Loucy (cell line): ENCODE measurements at regions not wholly inside any gene's neighbourhood (a gene's known extent, or its start where the extent isn't known, plus 50 kb on each side); places are given as distances from the start of the nearest gene placed in this dataset.

Source experiments
- H2AFZ ChIP-seq: fragments of 200-600 bp; sonication (generic); 2 replicates; pipeline ENCODE4 v1.6.0; 2016; ENCODE audit warnings: antibody characterized with exemption, mild to moderate bottlenecking, low read length, moderate library complexity
- H3F3A ChIP-seq: fragments of 200-600 bp; 2 replicates; pipeline ENCODE4 v1.6.0; 2016; ENCODE audit warnings: antibody characterized with exemption, low read depth, mild to moderate bottlenecking
- H3K27me3 ChIP-seq: fragments of 200-600 bp; sonication (generic); 2 replicates; pipeline ENCODE4 v1.6.1; 2014; ENCODE audit warnings: low read length, mild to moderate bottlenecking; ENCODE audit not compliant: insufficient read depth, poor library complexity, severe bottlenecking
- H3K36me3 ChIP-seq: fragments of 200-600 bp; sonication (generic); 2 replicates; pipeline ENCODE4 v1.6.1; 2016; ENCODE audit warnings: low read length; ENCODE audit not compliant: insufficient read depth
- H3K4me1 ChIP-seq: fragments of 200-600 bp; sonication (generic); 2 replicates; pipeline ENCODE4 v1.5.1; 2014; ENCODE audit warnings: low read length, mild to moderate bottlenecking; ENCODE audit not compliant: insufficient read depth, poor library complexity, severe bottlenecking
- H3K4me2 ChIP-seq: fragments of 200-600 bp; sonication (generic); 2 replicates; pipeline ENCODE4 v1.6.0; 2014; ENCODE audit warnings: antibody characterized with exemption, low read length, low read depth, mild to moderate bottlenecking; ENCODE audit not compliant: poor library complexity, severe bottlenecking
- H3K4me3 ChIP-seq: fragments of 200-600 bp; sonication (generic); 2 replicates; pipeline ENCODE4 v1.5.1; 2014; ENCODE audit warnings: low read length, mild to moderate bottlenecking, mixed read lengths; ENCODE audit not compliant: poor library complexity, severe bottlenecking
- H3K79me2 ChIP-seq: fragments of 200-600 bp; sonication (generic); 2 replicates; pipeline ENCODE4 v1.6.1; 2014; ENCODE audit warnings: low read length; ENCODE audit not compliant: insufficient read depth
- H3K9ac ChIP-seq: fragments of 200-600 bp; sonication (generic); 2 replicates; pipeline ENCODE4 v1.6.0; 2014; ENCODE audit warnings: mild to moderate bottlenecking, low read depth, low read length, moderate library complexity; ENCODE audit not compliant: poor library complexity, severe bottlenecking
- H3K9me2 ChIP-seq: fragments of 200-600 bp; sonication (generic); replicated peaks from 2 replicates; pipeline ENCODE4 v1.6.1; 2016; ENCODE audit warnings: low read depth, low read length, mixed read lengths
- H3K9me3 ChIP-seq: fragments of 200-600 bp; sonication (generic); 2 replicates; pipeline ENCODE4 v1.6.1; 2014; ENCODE audit warnings: mild to moderate bottlenecking, antibody characterized with exemption, low read length, low read depth; ENCODE audit not compliant: insufficient read depth
- H4K20me1 ChIP-seq: fragments of 200-600 bp; sonication (generic); 2 replicates; pipeline ENCODE4 v1.6.0; 2014; ENCODE audit warnings: antibody characterized with exemption, low read length, mild to moderate bottlenecking; ENCODE audit not compliant: insufficient read depth, poor library complexity, severe bottlenecking
- EZH2phosphoT487 ChIP-seq: fragments of 200-600 bp; IDR thresholded peaks from 2 replicates; pipeline ENCODE4 v1.6.1; 2018; ENCODE audit warnings: antibody characterized with exemption, mild to moderate bottlenecking, moderate library complexity, borderline replicate concordance
- TF ChIP-seq, protein P1 (sequence below): fragments of 200-600 bp; sonication (generic); conservative IDR thresholded peaks from 2 replicates; pipeline ENCODE4 v1.5.1; 2014; ENCODE audit warnings: mild to moderate bottlenecking, antibody characterized with exemption, low read length

DNA sequence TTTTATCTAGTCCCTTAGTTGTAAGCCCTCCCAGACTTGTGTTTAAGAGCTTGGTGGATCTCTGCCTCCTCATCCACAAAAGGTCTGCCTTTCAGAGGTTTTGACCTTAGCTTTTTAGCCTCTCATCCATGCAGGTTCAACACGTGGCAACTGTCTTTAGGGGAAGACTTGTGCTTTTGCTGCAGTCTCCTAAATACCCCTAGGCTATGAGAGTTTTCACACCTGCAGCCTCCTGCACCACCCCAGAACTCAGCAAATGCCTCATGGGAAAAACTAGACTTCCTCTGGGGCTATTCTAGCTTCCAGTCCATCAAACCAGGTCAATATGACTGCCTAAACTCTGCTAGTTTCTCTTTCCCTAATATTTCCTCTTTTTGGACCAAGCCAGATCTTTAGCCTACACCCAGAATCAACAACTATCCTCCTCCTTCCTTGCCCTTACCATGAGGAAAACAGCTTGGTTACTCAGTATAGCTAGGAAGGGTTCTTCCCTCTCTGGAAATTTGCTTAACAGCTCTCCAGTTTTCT is 132.3 kb upstream of the RIOK3 start:
- Histone ChIP-seq H3F3A (no peaks in the 10 kb centered on the region), H3K4me3 (no peak overlapping the region), H3K79me2 (no peaks in the 10 kb centered on the region), H3K4me1 (peaks cover 37% of the 10 kb centered on the region), H3K27me3 (no peaks in the 10 kb centered on the region), H2AFZ (peak overlapping the region; percentile 5; the same call in 1 of the 2 replicates), H3K9me2 (no peaks in the 10 kb centered on the region), H3K36me3 (no peaks in the 10 kb centered on the region), H3K9me3 (no peaks in the 10 kb centered on the region), H4K20me1 (no peaks in the 10 kb centered on the region), H3K4me2 (no peak overlapping the region), H3K9ac (no peak overlapping the region)
- no peak for TF ChIP-seq EZH2phosphoT487
- TF ChIP-seq, protein P1, sequence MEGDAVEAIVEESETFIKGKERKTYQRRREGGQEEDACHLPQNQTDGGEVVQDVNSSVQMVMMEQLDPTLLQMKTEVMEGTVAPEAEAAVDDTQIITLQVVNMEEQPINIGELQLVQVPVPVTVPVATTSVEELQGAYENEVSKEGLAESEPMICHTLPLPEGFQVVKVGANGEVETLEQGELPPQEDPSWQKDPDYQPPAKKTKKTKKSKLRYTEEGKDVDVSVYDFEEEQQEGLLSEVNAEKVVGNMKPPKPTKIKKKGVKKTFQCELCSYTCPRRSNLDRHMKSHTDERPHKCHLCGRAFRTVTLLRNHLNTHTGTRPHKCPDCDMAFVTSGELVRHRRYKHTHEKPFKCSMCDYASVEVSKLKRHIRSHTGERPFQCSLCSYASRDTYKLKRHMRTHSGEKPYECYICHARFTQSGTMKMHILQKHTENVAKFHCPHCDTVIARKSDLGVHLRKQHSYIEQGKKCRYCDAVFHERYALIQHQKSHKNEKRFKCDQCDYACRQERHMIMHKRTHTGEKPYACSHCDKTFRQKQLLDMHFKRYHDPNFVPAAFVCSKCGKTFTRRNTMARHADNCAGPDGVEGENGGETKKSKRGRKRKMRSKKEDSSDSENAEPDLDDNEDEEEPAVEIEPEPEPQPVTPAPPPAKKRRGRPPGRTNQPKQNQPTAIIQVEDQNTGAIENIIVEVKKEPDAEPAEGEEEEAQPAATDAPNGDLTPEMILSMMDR: no peak

DNA sequence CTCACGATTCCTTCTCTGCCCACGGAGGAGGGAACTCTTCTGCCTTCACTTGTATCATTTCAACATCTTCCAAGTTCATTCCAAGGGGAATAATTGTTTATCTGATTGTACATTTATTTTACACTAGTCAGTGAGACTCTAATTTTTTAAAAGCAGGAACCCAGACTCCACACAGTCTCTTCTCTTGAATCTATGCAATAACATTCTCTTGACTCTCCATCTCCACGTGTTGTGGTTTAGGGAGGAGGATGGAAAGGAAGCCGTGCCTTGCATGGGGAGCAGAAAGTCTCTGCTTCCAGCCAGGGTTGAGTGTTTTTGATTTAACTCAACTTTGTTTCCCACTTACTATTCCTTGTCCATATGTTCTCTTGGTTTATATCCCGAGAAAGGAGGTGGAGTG is 131.1 kb upstream of the RIOK3 start:
- no peak overlapping the region for H3K4me3 ChIP-seq
- no peak for TF ChIP-seq EZH2phosphoT487
- TF ChIP-seq, protein P1: no peak
- no peaks in the 10 kb centered on the region for H3K79me2 ChIP-seq
- H4K20me1 ChIP-seq: no peaks in the 10 kb centered on the region
- H3F3A ChIP-seq: no peaks in the 10 kb centered on the region
- H3K4me2 ChIP-seq: no peak overlapping the region
- no peaks in the 10 kb centered on the region for H3K36me3 ChIP-seq
- H3K9me3 ChIP-seq: no peaks in the 10 kb centered on the region
- no peaks in the 10 kb centered on the region for H3K27me3 ChIP-seq
- H2AFZ ChIP-seq: no peak overlapping the region
- H3K9ac ChIP-seq: no peak overlapping the region
- no peaks in the 10 kb centered on the region for H3K9me2 ChIP-seq
- H3K4me1 ChIP-seq: peaks cover 25% of the 10 kb centered on the region

DNA sequence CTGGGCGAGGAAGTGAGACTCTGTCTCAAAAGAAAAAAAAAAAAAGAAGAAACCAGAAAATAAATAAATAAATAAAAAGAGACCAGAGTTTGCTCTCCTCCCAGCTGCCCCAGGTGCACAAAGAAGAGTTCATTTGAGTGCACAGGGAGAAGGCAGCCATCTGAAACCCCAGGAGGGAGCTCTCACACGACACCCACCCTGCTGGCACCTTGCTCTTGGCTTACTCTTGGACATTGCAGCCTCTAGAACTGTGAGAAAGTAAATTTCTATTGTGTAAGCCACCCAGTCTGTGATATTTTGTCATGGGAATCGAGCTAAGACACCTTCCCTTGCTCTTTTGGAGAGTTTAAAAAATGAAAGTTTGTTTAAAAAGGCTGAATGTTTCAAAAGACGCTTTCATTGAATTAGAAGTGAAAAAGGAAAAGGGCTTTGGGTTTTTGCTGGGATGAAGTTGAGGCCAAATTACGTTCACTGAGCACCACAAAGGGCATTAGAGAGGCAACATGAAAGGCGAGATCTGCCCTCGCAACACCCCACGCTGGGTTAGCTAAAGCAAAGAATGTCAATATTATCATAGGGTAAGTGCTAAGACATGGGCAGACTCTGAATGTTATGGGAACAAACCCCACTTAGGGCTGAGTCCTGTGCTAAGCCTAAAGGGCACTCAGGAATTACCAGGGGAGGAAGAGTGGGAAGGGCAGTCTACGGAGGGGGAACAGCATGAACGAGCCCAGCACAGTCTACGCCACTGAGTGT is 128.9 kb upstream of the RIOK3 start:
- TF ChIP-seq EZH2phosphoT487: no peak
- TF ChIP-seq, protein P1: no peak

More for the DNA sequence above, 128.9 kb upstream of the RIOK3 start:
- H3K9me3 ChIP-seq: no peaks in the 10 kb centered on the region
- no peaks in the 10 kb centered on the region for H3K27me3 ChIP-seq
- H3K9me2 ChIP-seq: no peaks in the 10 kb centered on the region
- no peak overlapping the region for H3K4me2 ChIP-seq
- peaks cover 13% of the 10 kb centered on the region for H3K4me1 ChIP-seq
- H3F3A ChIP-seq: no peaks in the 10 kb centered on the region
- H3K9ac ChIP-seq: no peak overlapping the region
- H2AFZ ChIP-seq: no peak overlapping the region
- H3K4me3 ChIP-seq: no peak overlapping the region
- H4K20me1 ChIP-seq: no peaks in the 10 kb centered on the region
- no peaks in the 10 kb centered on the region for H3K36me3 ChIP-seq
- no peaks in the 10 kb centered on the region for H3K79me2 ChIP-seq
